Esophagus muscularis mucosa (tissue), 4 donors: ENCODE measurements at regions not wholly inside any gene's neighbourhood (a gene's known extent, or its start where the extent isn't known, plus 50 kb on each side); places are given as distances from the start of the nearest gene placed in this dataset.

ENCODE experiments used
- CTCF ChIP-seq, 3 experiments: fragments of 200-600 bp in 2 of 3; fragments of 450-650 bp in 1 of 3; sonication (generic) in 2 of 3; IDR thresholded peaks; one replicate each; pipeline ENCODE4 v1.5.1; 2017 to 2019; ENCODE audit warnings: antibody characterized with exemption in 3 of 3, mild to moderate bottlenecking in 2 of 3, moderate library complexity in 1 of 3
- EP300 ChIP-seq: sonication (generic); formaldehyde crosslinking; IDR thresholded peaks from one replicate; pipeline ENCODE4 v1.6.1; 2017; ENCODE audit warnings: antibody characterized with exemption
- POLR2A ChIP-seq: fragments of 450-650 bp; IDR thresholded peaks from one replicate; pipeline ENCODE4 v1.6.1; 2017; ENCODE audit warnings: antibody characterized with exemption, moderate library complexity, mild to moderate bottlenecking, low read depth
- POLR2AphosphoS5 ChIP-seq, 2 donors: sonication (generic); formaldehyde crosslinking; IDR thresholded peaks; one replicate each; pipeline ENCODE4 v1.6.1; 2017; ENCODE audit warnings: antibody characterized with exemption in 2 of 2

DNA sequence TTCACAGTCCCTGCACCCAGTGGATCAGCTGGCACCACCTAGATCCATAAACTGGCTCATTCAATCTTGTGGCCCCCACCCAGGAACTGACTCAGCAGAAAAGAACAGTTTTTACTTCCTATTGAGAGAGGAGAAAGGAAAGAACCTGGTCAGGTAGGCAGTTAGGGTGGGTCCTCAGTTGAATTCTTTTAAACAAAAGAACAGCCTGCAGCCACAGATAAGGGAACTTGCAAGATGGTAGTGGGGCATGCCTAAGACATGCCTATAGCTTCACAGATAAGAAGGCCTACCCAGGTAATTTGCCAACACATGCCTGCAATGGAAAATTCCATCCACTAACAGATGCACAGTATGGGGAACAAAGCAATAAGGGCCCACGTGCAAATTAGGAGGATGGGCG lies 86.7 kb upstream of the NLGN4Y start:
- TF ChIP-seq CTCF (IDR thresholded peaks at IDR 0.05) (no peak), EP300 (no peak), POLR2AphosphoS5 (IDR thresholded peaks at IDR 0.05) (no peak), POLR2A (no peak)
